ENCODE measurements at regions not wholly inside any gene's neighbourhood (a gene's known extent, or its start where the extent isn't known, plus 50 kb on each side); places are given as distances from the start of the nearest gene placed in this dataset.
"Not testable (repeated sequence)": the region's sequence is repeated elsewhere in the genome, so short reads cannot be mapped to it uniquely, and the experiment has no call there.

DNA sequence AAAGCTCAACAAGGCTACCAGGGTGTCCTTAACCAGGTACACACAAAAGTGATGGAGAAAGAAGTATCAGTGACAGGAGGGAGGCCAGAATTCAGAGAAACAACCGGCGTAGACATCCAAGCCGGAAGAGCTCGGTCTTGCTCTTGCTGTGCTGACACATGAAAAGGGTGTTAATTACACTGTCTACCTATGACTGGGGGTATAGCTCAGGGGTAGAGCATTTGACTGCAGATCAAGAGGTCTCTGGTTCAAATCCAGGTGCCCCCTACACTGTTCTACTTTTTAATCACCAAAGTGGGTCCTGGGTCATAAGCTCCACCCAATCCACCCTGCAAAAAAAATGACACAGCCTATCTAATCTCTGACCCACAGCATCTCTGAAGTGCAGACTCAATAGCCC is 86.9 kb upstream of the ZNF746 start:
- no peaks in the 10 kb centered on the region for H3K36me3 ChIP-seq (ENCODE audit: control insufficient read depth, insufficient read depth, low read length)
- H3K4me1 ChIP-seq (ENCODE audit: control insufficient read depth, insufficient read depth, low read length): no peaks in the 10 kb centered on the region
- no peak overlapping the region for H3K4me3 ChIP-seq (ENCODE audit: low read length)
- H3K27me3 ChIP-seq (ENCODE audit: control insufficient read depth, insufficient read depth, low read length): no peaks in the 10 kb centered on the region
- H3K9me3 ChIP-seq (ENCODE audit: control insufficient read depth, low read length): peaks cover 7% of the 10 kb centered on the region
- H3K9ac ChIP-seq (ENCODE audit: low read length): no peak overlapping the region

DNA sequence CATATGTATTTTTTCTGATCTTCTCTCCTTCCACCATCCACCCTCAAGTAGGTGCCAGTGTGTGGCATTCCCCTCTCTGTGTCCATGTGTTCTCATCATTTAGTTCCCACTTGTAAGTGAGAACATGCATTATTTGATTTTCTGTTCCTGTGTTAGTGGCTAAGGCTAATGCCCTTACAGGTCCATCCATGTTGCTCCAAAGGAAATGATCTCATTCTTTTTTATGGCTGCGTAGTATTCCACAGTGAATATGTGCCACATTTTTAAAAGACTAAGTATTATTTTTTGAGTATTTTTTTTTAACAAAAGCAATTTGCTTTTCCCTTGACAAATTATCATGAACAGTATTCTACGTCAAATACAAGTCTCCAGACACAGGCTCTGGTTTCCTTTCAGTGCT is 86.4 kb upstream of the ZNF746 start:
- H3K36me3 ChIP-seq (ENCODE audit: control insufficient read depth, insufficient read depth, low read length): no peaks in the 10 kb centered on the region
- peaks cover 7% of the 10 kb centered on the region for H3K9me3 ChIP-seq (ENCODE audit: control insufficient read depth, low read length)
- H3K4me1 ChIP-seq (ENCODE audit: control insufficient read depth, insufficient read depth, low read length): no peaks in the 10 kb centered on the region
- no peak overlapping the region for H3K4me3 ChIP-seq (ENCODE audit: low read length)
- no peaks in the 10 kb centered on the region for H3K27me3 ChIP-seq (ENCODE audit: control insufficient read depth, insufficient read depth, low read length)
- H3K9ac ChIP-seq (ENCODE audit: low read length): no peak overlapping the region

DNA sequence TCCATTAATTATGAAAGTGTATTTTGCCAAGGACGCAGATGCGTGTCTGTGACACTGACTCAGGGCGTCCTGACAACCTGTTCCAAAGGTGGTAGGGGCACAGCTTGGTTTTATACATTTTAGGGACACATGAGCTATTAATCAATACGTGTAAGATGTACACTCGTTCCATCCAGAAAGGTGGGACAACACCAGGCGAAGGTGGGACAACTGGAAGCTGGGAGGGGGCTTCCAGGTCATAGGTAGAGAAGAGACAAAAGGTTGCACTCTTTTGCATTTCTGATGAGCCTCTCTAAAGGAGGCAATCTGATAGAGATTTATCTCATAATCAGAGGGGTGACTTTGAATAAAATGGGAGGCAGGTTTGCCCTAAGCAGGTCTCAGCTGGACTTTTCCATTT is 82.7 kb upstream of the ZNF746 start:
- Histone ChIP-seq H3K9me3 (ENCODE audit: control insufficient read depth, low read length) (peaks cover 7% of the 10 kb centered on the region), H3K4me1 (ENCODE audit: control insufficient read depth, insufficient read depth, low read length) (no peaks in the 10 kb centered on the region), H3K36me3 (ENCODE audit: control insufficient read depth, insufficient read depth, low read length) (no peaks in the 10 kb centered on the region), H3K4me3 (ENCODE audit: low read length) (no peak overlapping the region), H3K27me3 (ENCODE audit: control insufficient read depth, insufficient read depth, low read length) (no peaks in the 10 kb centered on the region), H3K9ac (ENCODE audit: low read length) (no peak overlapping the region)

DNA sequence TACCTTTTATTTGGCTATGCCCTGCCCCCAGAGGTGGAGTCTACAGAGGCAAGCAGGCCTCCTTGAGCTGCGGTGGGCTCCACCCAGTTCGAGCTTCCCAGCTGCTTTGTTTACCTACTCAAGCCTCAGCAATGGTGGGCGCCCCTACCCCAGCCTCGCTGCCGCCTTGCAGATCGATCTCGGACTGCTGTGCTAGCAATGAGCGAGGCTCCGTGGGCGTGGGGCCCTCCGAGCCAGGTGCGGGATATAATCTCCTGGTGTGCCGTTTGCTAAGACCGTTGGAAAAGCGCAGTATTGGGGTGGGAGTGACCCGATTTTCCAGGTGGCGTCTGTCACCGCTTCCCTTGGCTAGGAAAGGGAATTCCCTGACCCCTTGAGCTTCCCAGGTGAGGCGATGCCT is 81.8 kb upstream of the ZNF746 start:
- not testable (repeated sequence) for H3K9ac ChIP-seq (ENCODE audit: low read length); H3K4me3 ChIP-seq (ENCODE audit: low read length); H3K4me1 ChIP-seq (ENCODE audit: control insufficient read depth, insufficient read depth, low read length); H3K27me3 ChIP-seq (ENCODE audit: control insufficient read depth, insufficient read depth, low read length); H3K36me3 ChIP-seq (ENCODE audit: control insufficient read depth, insufficient read depth, low read length); H3K9me3 ChIP-seq (ENCODE audit: control insufficient read depth, low read length)

DNA sequence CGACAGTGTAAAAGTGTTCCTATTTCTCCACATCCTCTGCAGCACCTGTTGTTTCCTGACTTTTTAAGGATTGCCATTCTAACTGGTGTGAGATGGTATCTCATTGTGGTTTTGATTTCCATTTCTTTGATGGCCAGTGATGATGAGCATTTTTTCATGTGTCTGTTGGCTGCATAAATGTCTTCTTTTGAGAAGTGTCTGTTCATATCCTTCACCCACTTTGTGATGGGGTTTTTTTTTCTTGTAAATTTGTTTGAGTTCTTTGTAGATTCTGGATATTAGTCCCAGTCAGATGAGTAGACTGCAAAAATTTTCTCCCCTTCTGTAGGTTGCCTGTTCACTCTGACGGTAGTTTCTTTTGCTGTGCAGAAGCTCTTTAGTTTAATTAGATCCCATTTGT is 76.8 kb upstream of the ZNF746 start:
- not testable (repeated sequence) for H3K4me3 ChIP-seq (ENCODE audit: low read length); H3K27me3 ChIP-seq (ENCODE audit: control insufficient read depth, insufficient read depth, low read length); H3K4me1 ChIP-seq (ENCODE audit: control insufficient read depth, insufficient read depth, low read length); H3K9me3 ChIP-seq (ENCODE audit: control insufficient read depth, low read length); H3K36me3 ChIP-seq (ENCODE audit: control insufficient read depth, insufficient read depth, low read length); H3K9ac ChIP-seq (ENCODE audit: low read length)

DNA sequence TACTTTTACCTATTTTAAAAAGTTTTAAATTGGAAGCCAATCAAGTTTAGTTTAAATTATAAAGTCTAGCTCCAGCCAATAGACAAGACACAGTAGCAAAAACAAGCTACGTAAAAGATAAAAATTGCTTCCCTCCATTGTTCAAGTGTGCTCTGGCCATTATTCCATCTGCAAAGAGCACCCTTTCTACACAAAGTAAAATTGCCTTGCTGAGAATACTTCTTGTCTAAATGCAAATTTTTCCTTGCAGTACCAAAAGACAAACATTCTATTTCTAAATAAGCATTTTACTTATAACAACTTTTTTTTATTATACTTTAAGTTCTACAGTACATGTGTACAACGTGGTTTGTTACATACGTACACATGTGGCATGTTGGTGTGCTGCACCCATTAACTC is 75.9 kb upstream of the ZNF746 start:
- Histone ChIP-seq H3K9ac (ENCODE audit: low read length) (no peak overlapping the region), H3K9me3 (ENCODE audit: control insufficient read depth, low read length) (no peaks in the 10 kb centered on the region), H3K27me3 (ENCODE audit: control insufficient read depth, insufficient read depth, low read length) (no peaks in the 10 kb centered on the region), H3K4me1 (ENCODE audit: control insufficient read depth, insufficient read depth, low read length) (no peaks in the 10 kb centered on the region), H3K4me3 (ENCODE audit: low read length) (no peak overlapping the region), H3K36me3 (ENCODE audit: control insufficient read depth, insufficient read depth, low read length) (no peaks in the 10 kb centered on the region)

DNA sequence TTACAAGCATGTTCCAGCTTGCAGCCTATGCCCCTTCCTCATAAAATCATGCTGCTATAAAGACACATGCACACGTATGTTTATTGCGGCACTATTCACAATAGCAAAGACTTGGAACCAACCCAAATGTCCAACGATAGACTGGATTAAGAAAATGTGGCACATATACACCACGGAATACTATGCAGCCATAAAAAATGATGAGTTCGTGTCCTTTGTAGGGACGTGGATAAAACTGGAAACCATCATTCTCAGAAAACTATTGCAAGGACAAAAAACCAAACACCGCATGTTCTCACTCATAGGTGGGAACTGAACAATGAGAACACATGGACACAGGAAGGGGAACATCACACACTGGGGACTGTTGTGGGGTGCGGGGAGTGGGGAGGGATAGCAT is 75.3 kb upstream of the ZNF746 start:
- H3K9ac ChIP-seq (ENCODE audit: low read length); H3K9me3 ChIP-seq (ENCODE audit: control insufficient read depth, low read length); H3K4me3 ChIP-seq (ENCODE audit: low read length); H3K27me3 ChIP-seq (ENCODE audit: control insufficient read depth, insufficient read depth, low read length); H3K36me3 ChIP-seq (ENCODE audit: control insufficient read depth, insufficient read depth, low read length); H3K4me1 ChIP-seq (ENCODE audit: control insufficient read depth, insufficient read depth, low read length): not testable (repeated sequence)

DNA sequence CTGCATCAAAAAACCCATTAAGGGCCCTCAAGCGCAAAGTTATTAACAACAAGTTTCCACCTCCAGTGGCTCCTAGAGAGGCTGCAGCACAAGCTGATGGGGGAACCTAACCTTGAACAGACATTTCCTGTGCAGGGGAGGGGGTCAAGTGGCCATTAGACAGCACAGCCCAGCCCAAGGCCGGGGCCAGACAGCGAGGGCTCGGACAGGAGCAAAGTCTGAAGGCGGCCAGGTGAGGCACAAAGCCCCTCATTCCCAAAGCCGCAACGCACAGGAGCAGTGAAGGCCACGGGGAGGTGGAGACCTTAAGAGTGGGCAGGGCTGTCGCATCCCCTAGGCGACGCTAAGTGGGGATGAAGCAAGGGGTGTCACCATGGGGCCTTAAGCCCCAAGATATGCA is 73.2 kb upstream of the ZNF746 start:
- H3K4me3 ChIP-seq (ENCODE audit: low read length): no peak overlapping the region
- H3K36me3 ChIP-seq (ENCODE audit: control insufficient read depth, insufficient read depth, low read length): no peaks in the 10 kb centered on the region
- no peaks in the 10 kb centered on the region for H3K4me1 ChIP-seq (ENCODE audit: control insufficient read depth, insufficient read depth, low read length)
- H3K9ac ChIP-seq (ENCODE audit: low read length): no peak overlapping the region
- H3K27me3 ChIP-seq (ENCODE audit: control insufficient read depth, insufficient read depth, low read length): no peaks in the 10 kb centered on the region
- H3K9me3 ChIP-seq (ENCODE audit: control insufficient read depth, low read length): no peaks in the 10 kb centered on the region

DNA sequence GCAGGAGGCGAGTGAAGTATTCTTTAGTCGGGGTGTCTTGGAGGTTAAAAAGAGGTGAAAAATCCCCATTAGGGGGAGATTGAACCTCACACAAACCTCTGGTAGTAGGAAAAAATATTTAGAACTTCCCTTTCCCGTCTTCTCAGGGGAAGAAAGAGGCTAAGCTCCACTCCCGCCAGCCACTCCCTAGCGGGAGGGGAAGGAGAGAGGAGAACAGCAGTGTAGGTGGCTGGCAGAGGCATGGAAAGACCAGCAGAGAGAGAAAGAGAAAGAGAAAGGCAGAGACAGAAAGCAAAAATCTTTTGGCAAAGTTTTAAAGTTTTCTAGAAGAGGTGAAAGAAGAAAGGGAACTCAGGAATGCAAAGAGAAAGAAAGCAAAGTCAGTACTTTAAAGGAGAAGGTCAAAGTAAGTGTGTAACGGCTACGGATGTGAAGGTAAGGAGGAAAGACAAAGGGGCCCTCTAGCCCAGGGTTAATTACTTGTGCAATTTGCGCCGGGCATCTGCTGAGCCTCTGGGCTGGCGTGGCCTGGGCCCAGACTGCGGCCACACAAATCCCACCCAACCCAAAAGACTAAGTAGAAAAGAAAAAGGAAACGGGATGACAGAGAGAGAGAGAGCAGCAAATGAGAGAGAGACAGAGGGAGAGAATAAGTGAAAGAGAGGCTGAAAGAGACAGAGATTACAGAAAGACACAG is 72.3 kb upstream of the ZNF746 start:
- Histone ChIP-seq H3K4me3 (ENCODE audit: low read length) (no peak overlapping the region), H3K4me1 (ENCODE audit: control insufficient read depth, insufficient read depth, low read length) (no peaks in the 10 kb centered on the region), H3K27me3 (ENCODE audit: control insufficient read depth, insufficient read depth, low read length) (no peaks in the 10 kb centered on the region), H3K36me3 (ENCODE audit: control insufficient read depth, insufficient read depth, low read length) (no peaks in the 10 kb centered on the region), H3K9me3 (ENCODE audit: control insufficient read depth, low read length) (no peaks in the 10 kb centered on the region), H3K9ac (ENCODE audit: low read length) (no peak overlapping the region)

DNA sequence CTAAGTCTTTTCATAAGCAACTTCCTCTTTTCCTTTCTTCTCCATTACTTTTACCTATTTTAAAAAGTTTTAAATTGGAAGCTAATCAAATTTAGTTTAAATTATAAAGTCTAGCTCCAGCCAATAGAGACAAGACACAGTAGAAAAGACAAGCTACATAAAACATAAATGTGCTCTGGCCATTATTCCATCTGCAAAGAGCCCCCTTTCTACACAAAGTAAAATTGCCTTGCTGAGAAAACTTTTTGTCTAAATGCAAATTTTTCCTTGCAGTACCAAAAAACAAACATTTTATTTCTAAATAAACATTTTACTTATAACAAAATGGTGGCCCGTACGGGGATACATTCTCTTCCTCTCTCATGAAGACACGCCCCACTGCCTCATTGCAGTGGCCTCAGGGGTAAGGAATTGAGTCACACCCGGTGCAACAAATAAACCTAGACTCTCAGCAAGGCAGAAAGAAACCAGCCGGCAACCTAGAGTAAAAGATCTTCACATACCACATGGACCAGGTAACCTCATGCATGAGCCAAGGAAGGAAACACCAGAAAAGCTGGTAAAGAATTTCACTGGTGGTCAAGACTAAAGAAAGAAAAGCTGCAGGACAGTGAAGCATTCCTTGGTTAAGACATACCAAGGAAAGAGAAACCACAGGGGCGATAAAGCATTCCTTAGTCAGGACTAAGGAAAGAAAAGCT is 71.6 kb upstream of the ZNF746 start:
- Histone ChIP-seq H3K9ac (ENCODE audit: low read length) (no peak overlapping the region), H3K4me3 (ENCODE audit: low read length) (no peak overlapping the region), H3K27me3 (ENCODE audit: control insufficient read depth, insufficient read depth, low read length) (no peaks in the 10 kb centered on the region), H3K9me3 (ENCODE audit: control insufficient read depth, low read length) (no peaks in the 10 kb centered on the region), H3K4me1 (ENCODE audit: control insufficient read depth, insufficient read depth, low read length) (no peaks in the 10 kb centered on the region), H3K36me3 (ENCODE audit: control insufficient read depth, insufficient read depth, low read length) (no peaks in the 10 kb centered on the region)

DNA sequence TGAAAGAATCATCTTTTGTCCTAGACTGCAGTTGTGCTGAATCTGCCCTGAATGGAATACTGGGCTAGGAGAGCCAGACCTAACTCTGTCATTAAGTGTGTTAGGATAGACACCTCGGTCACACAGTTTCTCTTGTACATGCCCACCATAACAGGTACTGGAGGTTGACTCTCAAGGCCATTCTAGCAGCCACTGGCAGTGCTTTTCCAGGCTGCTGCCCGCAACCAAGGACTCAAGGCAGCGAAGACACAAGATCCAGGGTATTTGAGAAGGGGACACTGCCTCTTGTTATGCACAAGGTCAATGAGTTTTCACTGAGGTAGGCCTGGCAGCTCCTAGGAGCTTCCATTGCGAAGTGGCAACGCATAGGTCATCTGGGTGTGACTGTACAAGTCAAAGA is 70.6 kb upstream of the ZNF746 start:
- Histone ChIP-seq H3K27me3 (ENCODE audit: control insufficient read depth, insufficient read depth, low read length) (no peaks in the 10 kb centered on the region), H3K4me1 (ENCODE audit: control insufficient read depth, insufficient read depth, low read length) (no peaks in the 10 kb centered on the region), H3K9ac (ENCODE audit: low read length) (no peak overlapping the region), H3K9me3 (ENCODE audit: control insufficient read depth, low read length) (no peaks in the 10 kb centered on the region), H3K4me3 (ENCODE audit: low read length) (no peak overlapping the region), H3K36me3 (ENCODE audit: control insufficient read depth, insufficient read depth, low read length) (no peaks in the 10 kb centered on the region)

DNA sequence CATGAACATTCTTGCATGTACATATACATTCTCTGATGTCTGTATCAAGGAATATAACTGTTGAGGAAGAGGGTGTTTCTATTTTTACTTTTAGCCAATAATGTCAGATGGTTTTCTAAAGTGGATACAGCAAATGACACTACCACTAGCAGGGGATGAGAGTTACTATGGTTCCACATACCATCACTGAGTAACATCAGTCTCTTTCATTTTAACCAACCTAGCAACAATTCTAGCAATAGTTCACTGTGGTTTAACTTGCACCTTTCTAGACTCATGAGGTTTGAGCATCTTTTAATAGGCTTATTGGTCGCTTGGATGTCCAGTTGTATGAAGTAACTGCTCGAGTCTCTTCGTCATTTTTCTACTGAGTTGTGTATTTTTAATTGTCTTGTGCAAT is 68.5 kb upstream of the ZNF746 start:
- Histone ChIP-seq H3K27me3 (ENCODE audit: control insufficient read depth, insufficient read depth, low read length) (no peaks in the 10 kb centered on the region), H3K36me3 (ENCODE audit: control insufficient read depth, insufficient read depth, low read length) (no peaks in the 10 kb centered on the region), H3K9ac (ENCODE audit: low read length) (no peak overlapping the region), H3K4me3 (ENCODE audit: low read length) (no peak overlapping the region), H3K9me3 (ENCODE audit: control insufficient read depth, low read length) (no peaks in the 10 kb centered on the region), H3K4me1 (ENCODE audit: control insufficient read depth, insufficient read depth, low read length) (no peaks in the 10 kb centered on the region)

DNA sequence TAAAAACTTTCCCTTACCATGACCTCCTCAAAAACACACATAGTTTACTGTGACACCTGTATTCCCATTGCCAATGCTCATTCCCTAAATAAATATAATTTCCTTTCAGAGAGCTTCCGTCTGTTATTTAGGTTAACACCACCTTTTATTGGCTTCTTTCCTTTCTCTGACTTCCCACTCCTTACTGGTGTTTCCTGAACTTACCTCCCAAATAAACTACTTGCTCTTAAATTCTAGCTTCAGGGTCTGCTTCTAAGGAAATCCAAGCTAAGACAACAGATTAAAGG is 67.4 kb upstream of the ZNF746 start:
- H3K4me3 ChIP-seq (ENCODE audit: low read length): no peak overlapping the region
- no peaks in the 10 kb centered on the region for H3K27me3 ChIP-seq (ENCODE audit: control insufficient read depth, insufficient read depth, low read length)
- no peaks in the 10 kb centered on the region for H3K36me3 ChIP-seq (ENCODE audit: control insufficient read depth, insufficient read depth, low read length)
- H3K9ac ChIP-seq (ENCODE audit: low read length): no peak overlapping the region
- H3K9me3 ChIP-seq (ENCODE audit: control insufficient read depth, low read length): no peaks in the 10 kb centered on the region
- no peaks in the 10 kb centered on the region for H3K4me1 ChIP-seq (ENCODE audit: control insufficient read depth, insufficient read depth, low read length)

Measured in mucosa of stomach (tissue), 1 donor.